ENCODE measurements at regions not wholly inside any gene's neighbourhood (a gene's known extent, or its start where the extent isn't known, plus 50 kb on each side); places are given as distances from the start of the nearest gene placed in this dataset.
A peak's percentile ranks its signal among the peaks of the same experiment; 100 is the strongest.

GRCh38 chr5:102554082-102554481 is 55.3 kb upstream of the SLCO6A1 start:
- H3K4me1 ChIP-seq: no peaks in the 10 kb centered on the region
- DNase-seq: no peak

GRCh38 chr5:102554728-102555127 is 55.9 kb upstream of the SLCO6A1 start:
- intact Hi-C loops (cut with DNase I): no loop called here
- ATAC-seq (no peak), DNase-seq (no peak)
- no peaks in the 10 kb centered on the region for H3K27me3 ChIP-seq
- H3K27ac ChIP-seq: no peak overlapping the region
- H3K9me3 ChIP-seq: no peaks in the 10 kb centered on the region
- no peaks in the 10 kb centered on the region for H3K4me1 ChIP-seq
- no peak overlapping the region for H3K4me3 ChIP-seq
- no peaks in the 10 kb centered on the region for H3K36me3 ChIP-seq (replicated peaks in 1 of 2; ENCODE audit: insufficient read depth in 1 of 2, low read depth in 2 of 2)
- 95 to 98% methylated on average over 1 of the region's 1 CpG for WGBS, 2 donors
- TF ChIP-seq POLR2A (IDR thresholded peaks at IDR 0.05): no peak
- no peak for TF ChIP-seq CTCF (IDR thresholded peaks at IDR 0.05)

More at GRCh38 chr5:102554082-102554481, 55.3 kb upstream of the SLCO6A1 start:
- Histone ChIP-seq H3K9me3 (no peaks in the 10 kb centered on the region), H3K36me3 (replicated peaks in 1 of 2; ENCODE audit: insufficient read depth in 1 of 2, low read depth in 2 of 2) (no peaks in the 10 kb centered on the region), H3K27me3 (no peaks in the 10 kb centered on the region), H3K4me3 (no peak overlapping the region), H3K27ac (no peak overlapping the region)
- TF ChIP-seq CTCF (IDR thresholded peaks at IDR 0.05): no peak
- no peak for TF ChIP-seq POLR2A (IDR thresholded peaks at IDR 0.05)
- intact Hi-C loops (cut with DNase I): no loop called here
- no peak for ATAC-seq
- whole genome bisulfite sequencing, 2 donors: 19 to 40% methylated on average over 2 of the region's 2 CpGs

GRCh38 chr5:102561894-102562760 is 63.3 kb upstream of the SLCO6A1 start:
- no peaks in the 10 kb centered on the region for H3K27me3 ChIP-seq
- intact Hi-C loops (cut with DNase I): no loop called here
- WGBS, 2 donors: 34 to 37% methylated on average over 11 of the region's 11 CpGs
- no peaks in the 10 kb centered on the region for H3K9me3 ChIP-seq
- DNase-seq (peak in 1 of 4 donors; percentile 8), ATAC-seq (no peak)
- H3K36me3 ChIP-seq (replicated peaks in 1 of 2; ENCODE audit: insufficient read depth in 1 of 2, low read depth in 2 of 2): no peaks in the 10 kb centered on the region
- H3K27ac ChIP-seq: no peak overlapping the region
- no peaks in the 10 kb centered on the region for H3K4me1 ChIP-seq
- TF ChIP-seq POLR2A (IDR thresholded peaks at IDR 0.05) (no peak), CTCF (IDR thresholded peaks at IDR 0.05) (peak in 1 of 7 experiments; percentile 32)
- H3K4me3 ChIP-seq: no peak overlapping the region

GRCh38 chr5:102570747-102571146 is 71.9 kb upstream of the SLCO6A1 start:
- intact Hi-C loops (cut with DNase I): no loop called here
- DNase-seq (no peak), ATAC-seq (no peak)
- Histone ChIP-seq H3K36me3 (replicated peaks in 1 of 2; ENCODE audit: insufficient read depth in 1 of 2, low read depth in 2 of 2) (no peaks in the 10 kb centered on the region), H3K4me3 (no peak overlapping the region), H3K9me3 (no peaks in the 10 kb centered on the region), H3K27me3 (no peaks in the 10 kb centered on the region), H3K27ac (no peak overlapping the region), H3K4me1 (no peaks in the 10 kb centered on the region)
- 37 to 54% methylated on average over 4 of the region's 4 CpGs for WGBS, 2 donors
- no peak for TF ChIP-seq CTCF (IDR thresholded peaks at IDR 0.05)
- TF ChIP-seq POLR2A (IDR thresholded peaks at IDR 0.05): no peak

- H3K4me3 ChIP-seq: no peak overlapping the region
- TF ChIP-seq CTCF (IDR thresholded peaks at IDR 0.05): no peak
- TF ChIP-seq POLR2A (IDR thresholded peaks at IDR 0.05): no peak
- H3K27ac ChIP-seq: no peak overlapping the region
- no peaks in the 10 kb centered on the region for H3K36me3 ChIP-seq (replicated peaks in 1 of 2; ENCODE audit: insufficient read depth in 1 of 2, low read depth in 2 of 2)
- intact Hi-C loops (cut with DNase I): no loop called here
- DNase-seq: no peak
- no peaks in the 10 kb centered on the region for H3K27me3 ChIP-seq
- no peaks in the 10 kb centered on the region for H3K4me1 ChIP-seq
- no peak for ATAC-seq
- H3K9me3 ChIP-seq: no peaks in the 10 kb centered on the region
Measured at GRCh38 chr5:102578362-102578761, 79.6 kb upstream of the SLCO6A1 start.

Data from body of pancreas (tissue), 4 donors.